ENCODE measurements at regions not wholly inside any gene's neighbourhood (a gene's known extent, or its start where the extent isn't known, plus 50 kb on each side); places are given as distances from the start of the nearest gene placed in this dataset.
A peak's percentile ranks its signal among the peaks of the same experiment; 100 is the strongest.
"Not testable (repeated sequence)": the region's sequence is repeated elsewhere in the genome, so short reads cannot be mapped to it uniquely, and the experiment has no call there.

DNA sequence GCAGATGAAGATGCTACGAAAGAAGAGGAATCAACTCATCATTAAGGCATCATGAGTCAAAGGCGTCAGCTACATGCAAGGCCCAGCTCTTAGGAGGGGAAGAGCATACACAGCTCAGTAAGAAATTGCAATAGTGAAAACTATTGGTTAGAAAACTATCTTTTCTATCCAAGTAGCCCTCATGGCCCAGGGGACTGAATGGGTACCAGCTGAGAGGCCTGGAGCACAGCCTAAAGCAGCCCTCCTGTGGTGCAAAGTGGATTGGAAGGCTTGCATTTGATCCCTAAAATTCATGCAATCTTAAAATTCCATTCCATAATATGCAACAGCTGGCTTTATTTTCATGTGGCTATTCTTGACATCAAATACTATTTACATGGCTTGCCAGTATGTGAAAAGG lies 251.8 kb upstream of the USP24 start:
- DNase-seq (ENCODE audit: low read depth, low spot score), result no peak

DNA sequence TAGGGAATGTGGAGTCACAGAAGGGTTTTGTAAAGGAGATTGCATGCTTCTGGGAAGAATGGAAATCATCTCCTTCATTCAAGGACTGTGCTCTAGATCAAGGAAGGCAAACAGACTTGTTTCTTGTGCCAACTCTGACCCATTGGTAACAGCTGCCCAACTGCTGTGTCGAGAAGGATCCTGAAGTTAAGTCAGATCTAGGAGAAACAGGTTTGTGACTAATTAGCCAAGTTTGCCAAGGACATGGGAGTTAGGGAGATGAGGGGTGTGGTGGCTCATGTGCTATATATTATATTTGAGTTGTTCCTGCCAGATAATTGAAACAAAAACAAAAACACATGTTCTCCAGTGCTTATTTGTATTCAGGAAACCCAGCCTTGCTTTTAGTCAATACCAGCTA lies 251.2 kb upstream of the USP24 start:
- no peak for DNase-seq (ENCODE audit: low read depth, low spot score)

DNA sequence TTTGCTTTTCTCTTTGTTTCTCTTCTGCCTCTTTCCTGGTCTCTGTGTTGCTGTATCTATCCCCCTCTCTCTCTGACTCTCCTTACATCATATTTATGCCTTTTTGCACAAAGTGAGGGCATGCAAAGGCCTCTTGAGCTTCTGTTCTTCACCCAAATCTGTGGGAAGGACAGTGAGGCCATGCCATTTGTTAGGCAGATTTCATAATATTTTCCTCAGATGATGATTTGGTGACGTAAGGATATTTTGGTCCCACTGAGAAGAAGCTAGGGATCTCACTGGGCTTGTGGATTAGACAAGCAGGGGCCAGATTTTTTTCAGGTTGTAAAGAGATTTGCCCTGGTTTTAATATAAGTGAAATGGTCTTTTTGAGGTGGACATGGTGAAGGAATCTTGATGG lies 249.4 kb upstream of the USP24 start:
- DNase-seq (ENCODE audit: low read depth, low spot score), result no peak

- no peak for DNase-seq (ENCODE audit: low read depth, low spot score)
Measured at GRCh38 chr1:55463814-55464475, 248.8 kb upstream of the USP24 start.

- no peak for DNase-seq (ENCODE audit: low read depth, low spot score)
Measured at GRCh38 chr1:55457874-55458273, 242.7 kb upstream of the USP24 start.

DNA sequence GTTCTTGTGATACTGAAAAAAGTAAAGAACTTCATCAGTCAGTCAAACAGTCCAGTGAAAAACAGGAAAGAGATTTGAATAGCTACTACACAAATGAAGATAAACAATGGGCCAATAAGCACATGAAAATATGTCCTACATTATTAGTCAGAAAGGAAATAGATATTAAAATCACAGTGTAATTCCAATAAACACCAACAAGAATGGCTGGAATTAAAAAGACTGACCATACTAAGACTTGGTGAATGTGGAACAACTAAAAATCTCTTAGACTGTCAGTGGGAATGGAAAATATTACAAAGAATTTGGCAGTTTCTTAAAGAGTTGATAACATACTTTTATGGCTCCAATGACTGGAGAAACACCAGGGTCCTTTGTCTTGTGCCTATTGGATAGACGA lies 241.8 kb upstream of the USP24 start:
- no peak for DNase-seq (ENCODE audit: low read depth, low spot score)

DNA sequence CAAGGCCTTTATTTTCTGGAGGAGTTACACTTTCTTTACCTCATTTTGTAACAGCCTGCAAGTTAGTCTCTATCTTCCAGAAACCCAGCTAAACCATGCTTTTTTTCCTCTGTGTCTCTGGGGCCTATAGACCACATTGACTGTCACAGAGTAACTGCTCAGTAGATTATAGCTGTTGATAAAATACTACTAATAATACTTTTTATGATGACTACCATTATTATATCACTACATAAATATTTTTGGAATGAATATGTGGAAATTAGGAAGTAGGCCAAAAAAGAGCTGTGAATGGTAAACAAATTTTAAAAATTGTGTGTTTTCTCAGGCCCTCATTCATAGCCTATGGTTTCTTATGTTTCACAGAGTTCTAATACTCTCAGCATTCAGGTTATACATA lies 233.1 kb upstream of the USP24 start:
- no peak for DNase-seq (ENCODE audit: low read depth, low spot score)

DNA sequence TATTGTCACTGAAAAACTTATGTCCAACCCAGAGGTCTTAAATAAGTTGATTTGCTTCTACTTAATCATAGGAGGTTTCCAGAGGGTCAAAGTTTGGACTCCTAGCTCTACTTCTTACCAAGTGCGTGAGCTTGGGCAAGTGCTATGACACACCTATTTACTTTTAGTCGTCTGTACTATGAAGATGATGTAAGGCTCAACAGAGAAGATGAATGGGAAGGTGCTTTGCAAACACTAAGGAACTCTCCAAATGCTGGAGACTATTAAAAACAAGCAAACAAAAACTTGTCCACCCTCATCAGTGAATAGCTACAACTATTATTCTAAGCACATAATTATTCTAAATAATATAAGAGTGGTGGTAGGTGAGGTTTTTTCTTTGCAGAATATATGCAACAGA lies 232.3 kb upstream of the USP24 start:
- no peak for DNase-seq (ENCODE audit: low read depth, low spot score)

DNA sequence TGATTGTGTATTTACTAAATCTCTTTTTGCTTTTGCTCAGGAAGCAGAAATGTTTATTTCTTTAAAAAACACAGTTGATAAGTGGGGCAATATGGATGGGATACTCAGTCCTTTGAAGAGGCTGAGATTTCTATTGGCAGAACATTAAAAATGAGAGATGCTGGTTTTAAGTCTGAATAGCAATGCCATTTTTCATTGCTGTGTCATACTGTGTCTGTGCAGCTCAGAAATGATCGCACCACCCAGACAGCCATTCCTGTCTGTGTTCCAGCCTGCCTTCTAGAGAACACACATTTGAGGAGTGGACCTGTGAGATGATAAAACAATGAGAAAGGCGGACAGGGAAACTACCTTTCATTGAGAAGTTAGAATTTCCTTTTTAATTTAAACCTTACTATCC lies 231.2 kb upstream of the USP24 start:
- peak; percentile 59 for DNase-seq (ENCODE audit: low read depth, low spot score)

GRCh38 chr1:55445416-55445815 lies 230.3 kb upstream of the USP24 start:
- DNase-seq (ENCODE audit: low read depth, low spot score), result no peak

GRCh38 chr1:55444667-55445066 lies 229.5 kb upstream of the USP24 start:
- no peak for DNase-seq (ENCODE audit: low read depth, low spot score)

GRCh38 chr1:55443175-55443915 lies 228.2 kb upstream of the USP24 start:
- peak; percentile 86 for DNase-seq (ENCODE audit: low read depth, low spot score)

DNA sequence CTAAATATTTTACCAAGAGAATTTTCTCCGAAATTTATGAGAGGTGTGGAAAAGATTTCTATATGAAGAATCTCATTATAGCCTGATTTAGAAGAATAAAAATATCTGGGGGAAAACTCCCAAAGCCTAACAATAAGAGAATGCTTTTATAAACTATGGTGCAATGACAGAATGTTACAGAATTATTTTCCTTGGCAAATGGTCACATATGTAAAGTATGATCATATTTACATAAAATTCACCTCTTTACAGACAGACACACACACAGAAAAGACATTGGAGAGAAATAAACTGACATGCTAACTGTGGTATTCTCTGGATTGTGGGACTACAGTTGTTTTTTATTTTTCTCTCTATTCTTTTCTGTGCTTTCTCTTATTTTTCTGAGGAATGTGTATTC lies 226.3 kb upstream of the USP24 start:
- no peak for DNase-seq (ENCODE audit: low read depth, low spot score)

GRCh38 chr1:55437692-55438091 lies 222.5 kb upstream of the USP24 start:
- no peak for DNase-seq (ENCODE audit: low read depth, low spot score)

- DNase-seq (ENCODE audit: low read depth, low spot score), result not testable (repeated sequence)
Measured at GRCh38 chr1:55430720-55431119, 215.6 kb upstream of the USP24 start.

GRCh38 chr1:55430206-55430605 lies 215.0 kb upstream of the USP24 start:
- not testable (repeated sequence) for DNase-seq (ENCODE audit: low read depth, low spot score)

DNA sequence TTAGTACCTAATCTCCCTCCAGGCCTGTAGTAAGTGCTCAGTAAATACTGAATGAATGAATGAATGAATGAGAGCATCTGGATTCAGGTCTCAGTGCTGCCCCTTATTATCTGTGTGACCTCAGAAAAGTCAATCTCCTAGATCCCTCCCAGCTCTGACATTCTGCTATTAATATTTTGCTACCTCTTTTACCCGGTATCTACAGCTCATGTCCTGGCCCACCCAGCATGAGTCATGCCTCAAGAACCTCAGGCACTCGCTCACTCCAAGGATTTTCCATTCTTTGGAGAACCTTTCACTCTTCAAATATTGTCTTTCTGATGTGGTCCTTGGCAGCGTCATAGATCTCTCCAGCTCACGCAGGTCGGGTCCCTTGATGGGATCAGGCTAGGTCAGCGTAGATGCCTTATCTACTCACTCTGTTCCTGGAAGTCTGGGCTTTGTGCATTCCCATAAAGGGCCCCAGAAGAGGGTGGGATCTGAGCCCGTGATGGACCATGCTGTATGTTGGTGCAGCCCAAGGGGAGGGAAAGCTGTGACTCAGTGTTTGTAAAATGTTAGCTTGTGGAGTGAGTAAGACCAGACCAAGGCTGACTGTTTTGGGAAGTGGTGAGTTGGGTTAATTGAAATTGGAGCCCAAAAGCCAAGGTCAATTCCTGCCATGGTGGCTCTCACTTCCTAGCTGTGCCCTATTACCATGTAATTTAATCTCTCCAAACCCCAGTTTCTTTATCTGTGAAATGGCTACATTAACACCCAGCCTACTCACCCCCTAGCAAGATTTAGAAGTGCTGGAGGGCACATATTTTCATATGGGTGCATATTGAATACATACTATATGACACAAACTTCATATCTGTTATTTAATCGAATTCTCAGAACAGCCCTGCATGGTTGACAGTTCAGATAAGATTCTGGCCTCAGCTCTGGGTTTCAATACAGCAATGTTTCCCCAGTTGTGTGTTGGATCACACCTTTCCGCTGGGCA lies 214.1 kb upstream of the USP24 start:
- DNase-seq (ENCODE audit: low read depth, low spot score), result peak; percentile 99

DNA sequence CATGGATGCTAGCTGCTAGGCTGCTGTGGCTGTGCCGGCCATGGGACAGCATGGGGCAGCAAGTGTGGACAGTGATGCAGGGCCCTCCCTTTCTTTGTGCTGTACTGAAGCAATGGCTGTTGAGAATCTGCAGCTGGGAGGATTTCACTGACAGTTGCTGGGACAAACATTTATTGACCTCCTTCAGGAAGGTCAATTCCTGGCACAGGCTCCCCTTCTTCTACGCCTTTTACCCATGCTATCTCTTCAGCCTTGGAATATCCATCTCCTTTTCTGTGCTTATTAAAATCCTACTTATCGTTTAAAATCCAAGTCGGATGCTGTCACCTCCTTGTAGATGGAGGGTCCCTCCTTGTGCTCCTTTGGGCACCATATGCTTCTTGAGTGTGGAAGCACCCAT lies 213.1 kb upstream of the USP24 start:
- DNase-seq (ENCODE audit: low read depth, low spot score), result no peak

DNA sequence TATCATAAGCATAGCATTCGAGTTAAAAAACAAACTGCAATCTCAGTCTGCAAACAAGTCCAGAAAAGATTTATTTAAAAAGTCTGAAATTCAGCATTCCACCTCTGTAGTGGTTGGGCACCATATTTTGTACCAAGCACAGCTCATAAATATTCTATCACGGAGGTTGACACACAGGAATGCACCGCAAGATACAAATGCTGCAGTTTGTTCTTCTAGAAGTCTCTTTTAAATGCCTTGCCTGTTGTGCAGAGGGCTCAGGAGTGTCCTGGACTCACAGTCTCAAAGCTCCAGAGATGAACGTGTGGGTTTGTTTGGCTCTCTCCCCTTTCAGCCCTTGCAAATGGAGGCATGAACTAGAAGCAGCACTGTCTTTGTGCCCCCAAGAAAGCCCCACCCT lies 212.4 kb upstream of the USP24 start:
- DNase-seq (ENCODE audit: low read depth, low spot score), result peak; percentile 71

GRCh38 chr1:55426619-55427018 lies 211.5 kb upstream of the USP24 start:
- no peak for DNase-seq (ENCODE audit: low read depth, low spot score)

GRCh38 chr1:55426156-55426555 lies 211.0 kb upstream of the USP24 start:
- DNase-seq (ENCODE audit: low read depth, low spot score), result no peak

DNA sequence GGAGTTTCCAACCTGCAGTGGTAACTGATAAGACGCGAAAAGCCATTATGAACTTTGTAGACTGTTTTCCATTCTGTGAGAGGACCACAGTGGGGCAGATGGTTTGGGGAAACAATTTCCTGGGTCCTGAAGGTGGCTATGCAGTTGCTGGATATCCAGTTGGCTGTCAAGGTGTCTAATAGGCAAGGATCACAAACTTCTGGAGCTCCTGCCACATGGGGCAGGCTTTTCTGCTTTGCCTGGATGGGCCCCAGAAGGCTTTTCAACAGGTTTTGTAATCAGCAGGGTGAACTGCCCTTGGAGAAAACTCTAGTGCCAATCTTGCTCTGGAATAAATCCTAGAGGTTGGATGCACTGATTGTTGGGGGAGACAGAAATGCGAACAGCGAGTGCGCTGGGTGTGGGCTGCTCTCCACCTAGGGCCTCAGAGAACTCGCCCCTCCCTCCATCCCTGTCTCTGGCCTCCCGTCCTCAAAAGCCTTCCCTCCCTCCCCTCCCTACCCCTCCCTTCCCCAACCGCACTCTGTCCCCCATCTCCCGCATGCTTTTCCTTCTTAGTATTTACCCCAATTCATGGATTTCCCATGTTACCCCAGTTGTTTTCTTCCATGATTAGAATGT lies 210.3 kb upstream of the USP24 start:
- no peak for DNase-seq (ENCODE audit: low read depth, low spot score)

Data from astrocyte of the hippocampus (primary cell).